ENCODE measurements at regions not wholly inside any gene's neighbourhood (a gene's known extent, or its start where the extent isn't known, plus 50 kb on each side); places are given as distances from the start of the nearest gene placed in this dataset.

- no peak for DNase-seq (ENCODE audit: low read depth in 2 of 2)
Measured at GRCh38 chr3:18080198-18080689, 337.8 kb upstream of the TBC1D5 start.

GRCh38 chr3:18079739-18080138 lies 337.3 kb upstream of the TBC1D5 start:
- no peak for DNase-seq (ENCODE audit: low read depth in 2 of 2)

- no peak for DNase-seq (ENCODE audit: low read depth in 2 of 2)
Measured at GRCh38 chr3:18079062-18079461, 336.6 kb upstream of the TBC1D5 start.

GRCh38 chr3:18077128-18077840 lies 334.9 kb upstream of the TBC1D5 start:
- no peak for DNase-seq (ENCODE audit: low read depth in 2 of 2)

GRCh38 chr3:18076301-18076700 lies 333.9 kb upstream of the TBC1D5 start:
- DNase-seq (ENCODE audit: low read depth in 2 of 2) = no peak

GRCh38 chr3:18075799-18076198 lies 333.4 kb upstream of the TBC1D5 start:
- DNase-seq (ENCODE audit: low read depth in 2 of 2) = no peak

GRCh38 chr3:18071833-18072232 lies 329.4 kb upstream of the TBC1D5 start:
- DNase-seq (ENCODE audit: low read depth in 2 of 2) = no peak

GRCh38 chr3:18070944-18071343 lies 328.5 kb upstream of the TBC1D5 start:
- no peak for DNase-seq (ENCODE audit: low read depth in 2 of 2)

- DNase-seq (ENCODE audit: low read depth in 2 of 2) = no peak
Measured at GRCh38 chr3:18070231-18070630, 327.8 kb upstream of the TBC1D5 start.

GRCh38 chr3:18069568-18069967 lies 327.1 kb upstream of the TBC1D5 start:
- no peak for DNase-seq (ENCODE audit: low read depth in 2 of 2)

- no peak for DNase-seq (ENCODE audit: low read depth in 2 of 2)
Measured at GRCh38 chr3:18066899-18067582, 324.6 kb upstream of the TBC1D5 start.

- DNase-seq (ENCODE audit: low read depth in 2 of 2) = no peak
Measured at GRCh38 chr3:18064586-18064985, 322.2 kb upstream of the TBC1D5 start.

- no peak for DNase-seq (ENCODE audit: low read depth in 2 of 2)
Measured at GRCh38 chr3:18062657-18063025, 320.2 kb upstream of the TBC1D5 start.

GRCh38 chr3:18061737-18062656 lies 319.6 kb upstream of the TBC1D5 start:
- no peak for DNase-seq (ENCODE audit: low read depth in 2 of 2)

- no peak for DNase-seq (ENCODE audit: low read depth in 2 of 2)
Measured at GRCh38 chr3:18058666-18059065, 316.2 kb upstream of the TBC1D5 start.

- DNase-seq (ENCODE audit: low read depth in 2 of 2) = no peak
Measured at GRCh38 chr3:18057471-18058091, 315.1 kb upstream of the TBC1D5 start.

GRCh38 chr3:18054625-18055024 lies 312.2 kb upstream of the TBC1D5 start:
- no peak for DNase-seq (ENCODE audit: low read depth in 2 of 2)

GRCh38 chr3:18051306-18051705 lies 308.9 kb upstream of the TBC1D5 start:
- no peak for DNase-seq (ENCODE audit: low read depth in 2 of 2)

- no peak for DNase-seq (ENCODE audit: low read depth in 2 of 2)
Measured at GRCh38 chr3:18049096-18049495, 306.7 kb upstream of the TBC1D5 start.

GRCh38 chr3:18047052-18047451 lies 304.6 kb upstream of the TBC1D5 start:
- DNase-seq (ENCODE audit: low read depth in 2 of 2) = no peak

- no peak for DNase-seq (ENCODE audit: low read depth in 2 of 2)
Measured at GRCh38 chr3:18046131-18046915, 303.9 kb upstream of the TBC1D5 start.

All from stimulated activated CD8-positive, alpha-beta memory T cell treated with anti-CD3 and anti-CD28 coated beads, Interleukin-15, amount 100 ng/mL, for 4 hours (primary cell).